ENCODE measurements at regions not wholly inside any gene's neighbourhood (a gene's known extent, or its start where the extent isn't known, plus 50 kb on each side); places are given as distances from the start of the nearest gene placed in this dataset.

DNA sequence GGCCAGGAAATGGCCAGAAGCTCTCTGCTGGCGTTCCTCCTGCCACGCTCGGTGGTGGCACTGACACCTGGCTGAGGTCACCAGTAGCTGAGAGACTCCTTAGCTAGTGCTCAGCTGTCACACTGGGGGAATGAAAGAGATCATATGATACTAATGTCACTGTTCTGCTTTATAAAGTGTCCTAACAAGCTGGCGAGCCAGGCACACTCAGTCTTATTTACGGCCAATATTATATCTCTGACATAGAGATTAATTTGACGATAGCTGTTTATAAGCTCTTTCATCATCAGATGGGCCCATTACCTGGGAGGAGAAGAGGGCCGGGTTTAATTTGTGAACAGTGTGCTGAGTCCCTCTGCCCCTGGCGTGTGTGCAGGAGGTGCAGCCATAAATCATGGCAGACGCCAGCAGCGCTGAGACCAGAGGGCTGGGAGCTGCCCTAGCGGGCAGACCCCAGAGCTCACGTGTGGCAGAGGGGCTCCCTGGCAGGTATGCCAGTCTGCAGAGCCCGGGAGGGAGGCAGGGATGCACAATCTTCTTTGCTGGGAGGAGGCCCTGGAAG, 246.5 kb downstream of the HAUS1 start:
- TF ChIP-seq, protein P1, sequence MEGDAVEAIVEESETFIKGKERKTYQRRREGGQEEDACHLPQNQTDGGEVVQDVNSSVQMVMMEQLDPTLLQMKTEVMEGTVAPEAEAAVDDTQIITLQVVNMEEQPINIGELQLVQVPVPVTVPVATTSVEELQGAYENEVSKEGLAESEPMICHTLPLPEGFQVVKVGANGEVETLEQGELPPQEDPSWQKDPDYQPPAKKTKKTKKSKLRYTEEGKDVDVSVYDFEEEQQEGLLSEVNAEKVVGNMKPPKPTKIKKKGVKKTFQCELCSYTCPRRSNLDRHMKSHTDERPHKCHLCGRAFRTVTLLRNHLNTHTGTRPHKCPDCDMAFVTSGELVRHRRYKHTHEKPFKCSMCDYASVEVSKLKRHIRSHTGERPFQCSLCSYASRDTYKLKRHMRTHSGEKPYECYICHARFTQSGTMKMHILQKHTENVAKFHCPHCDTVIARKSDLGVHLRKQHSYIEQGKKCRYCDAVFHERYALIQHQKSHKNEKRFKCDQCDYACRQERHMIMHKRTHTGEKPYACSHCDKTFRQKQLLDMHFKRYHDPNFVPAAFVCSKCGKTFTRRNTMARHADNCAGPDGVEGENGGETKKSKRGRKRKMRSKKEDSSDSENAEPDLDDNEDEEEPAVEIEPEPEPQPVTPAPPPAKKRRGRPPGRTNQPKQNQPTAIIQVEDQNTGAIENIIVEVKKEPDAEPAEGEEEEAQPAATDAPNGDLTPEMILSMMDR (conservative IDR thresholded peaks at IDR 0.05), result no peak
- no peak for TF ChIP-seq EZH2 (IDR thresholded peaks at IDR 0.05; ENCODE audit: low read depth)
